HS-27A (cell line): ENCODE measurements at regions not wholly inside any gene's neighbourhood (a gene's known extent, or its start where the extent isn't known, plus 50 kb on each side); places are given as distances from the start of the nearest gene placed in this dataset.
"Not testable (repeated sequence)": the region's sequence is repeated elsewhere in the genome, so short reads cannot be mapped to it uniquely, and the experiment has no call there.

Source experiments
- DNase-seq: peaks from one replicate; pipeline ENCODE4 v3.0.0-alpha.2; 2012; ENCODE audit warnings: low read depth, missing footprints

GRCh38 chr21:28126521-28127174 lies 866.0 kb downstream of the LTN1 start:
- no peak for DNase-seq

- no peak for DNase-seq
Observed at GRCh38 chr21:28124541-28124940, 868.1 kb downstream of the LTN1 start.

GRCh38 chr21:28118570-28118969 lies 874.1 kb downstream of the LTN1 start:
- no peak for DNase-seq

GRCh38 chr21:28114986-28115385 lies 877.7 kb downstream of the LTN1 start:
- DNase-seq = not testable (repeated sequence)

- DNase-seq = no peak
Observed at GRCh38 chr21:28113718-28114117, 879.0 kb downstream of the LTN1 start.

- DNase-seq = no peak
Observed at GRCh38 chr21:28112511-28112910, 880.2 kb downstream of the LTN1 start.

- no peak for DNase-seq
Observed at GRCh38 chr21:28111151-28111619, 881.5 kb downstream of the LTN1 start.

GRCh38 chr21:28110716-28111115 lies 882.0 kb downstream of the LTN1 start:
- no peak for DNase-seq

- no peak for DNase-seq
Observed at GRCh38 chr21:28110074-28110473, 882.6 kb downstream of the LTN1 start.

- DNase-seq = no peak
Observed at GRCh38 chr21:28106370-28106890, 886.2 kb downstream of the LTN1 start.

GRCh38 chr21:28104346-28104745 lies 888.3 kb downstream of the LTN1 start:
- DNase-seq = no peak

- no peak for DNase-seq
Observed at GRCh38 chr21:28100366-28100765, 892.3 kb downstream of the LTN1 start.

GRCh38 chr21:28099001-28099705 lies 893.5 kb downstream of the LTN1 start:
- no peak for DNase-seq

GRCh38 chr21:28091466-28091865 lies 901.2 kb downstream of the LTN1 start:
- DNase-seq = no peak

- no peak for DNase-seq
Observed at GRCh38 chr21:28090546-28090945, 902.1 kb downstream of the LTN1 start.

- DNase-seq = no peak
Observed at GRCh38 chr21:28089599-28090441, 902.9 kb downstream of the LTN1 start.

GRCh38 chr21:28086861-28087581 lies 905.7 kb downstream of the LTN1 start:
- no peak for DNase-seq

- DNase-seq = no peak
Observed at GRCh38 chr21:28084951-28085350, 907.7 kb downstream of the LTN1 start.

- DNase-seq = no peak
Observed at GRCh38 chr21:28083350-28083749, 909.3 kb downstream of the LTN1 start.

- DNase-seq = no peak
Observed at GRCh38 chr21:28078126-28078525, 914.6 kb downstream of the LTN1 start.

GRCh38 chr21:28074676-28075075 lies 918.0 kb downstream of the LTN1 start:
- DNase-seq = no peak

GRCh38 chr21:28072601-28073000 lies 920.1 kb downstream of the LTN1 start:
- no peak for DNase-seq
